Vagina (tissue), 2 donors: ENCODE measurements at regions not wholly inside any gene's neighbourhood (a gene's known extent, or its start where the extent isn't known, plus 50 kb on each side); places are given as distances from the start of the nearest gene placed in this dataset.

Experiments
- DNase-seq, 2 donors: peaks; one replicate each; pipeline ENCODE4 v3.0.0-alpha.2; 2017; ENCODE audit errors: extremely low spot score in 2 of 2
- H3K27ac ChIP-seq: fragments of 200-600 bp; sonication (generic); one replicate; pipeline ENCODE4 v1.5.1; 2019
- H3K27me3 ChIP-seq: fragments of 200-600 bp; sonication (generic); one replicate; pipeline ENCODE4 v1.5.1; 2019
- H3K36me3 ChIP-seq, 2 donors: fragments of 200-600 bp; sonication (generic); one replicate each; pipeline ENCODE4 v1.5.1; 2017 to 2019
- H3K4me1 ChIP-seq: fragments of 200-600 bp; sonication (generic); one replicate; pipeline ENCODE4 v1.5.1; 2019
- H3K4me3 ChIP-seq, 2 donors: fragments of 200-600 bp; sonication (generic); 1 replicate in 1 of 2; 2 replicates in 1 of 2; pipeline ENCODE4 v1.5.1; 2016 to 2019
- H3K9me3 ChIP-seq: fragments of 200-600 bp; sonication (generic); one replicate; pipeline ENCODE4 v1.5.1; 2019
- POLR2A ChIP-seq, 2 donors: fragments of 450-650 bp; IDR thresholded peaks; one replicate each; pipeline ENCODE4 v1.6.1; 2017; ENCODE audit warnings: antibody characterized with exemption in 2 of 2, mild to moderate bottlenecking in 2 of 2, moderate library complexity in 2 of 2
- POLR2AphosphoS5 ChIP-seq, 2 donors: sonication (generic); formaldehyde crosslinking; IDR thresholded peaks; one replicate each; pipeline ENCODE4 v1.9.0; 2017; ENCODE audit warnings: antibody characterized with exemption in 2 of 2, mild to moderate bottlenecking in 2 of 2, low read depth in 1 of 2; ENCODE audit not compliant: insufficient read depth in 1 of 2
- intact Hi-C: fragments of 100-400 bp; cut with DNase I; formaldehyde crosslinking; loops from one replicate; pipeline ENCODE4 v1.15.1; 2023
- TF ChIP-seq, protein P1 (sequence below), 3 experiments: fragments of 450-650 bp in 2 of 3; fragments of 200-600 bp in 1 of 3; sonication (generic) in 1 of 3; IDR thresholded peaks; one replicate each; pipeline ENCODE4 v1.5.1; 2017 to 2019; ENCODE audit warnings: antibody characterized with exemption in 3 of 3, mild to moderate bottlenecking in 2 of 3, moderate library complexity in 2 of 3

DNA sequence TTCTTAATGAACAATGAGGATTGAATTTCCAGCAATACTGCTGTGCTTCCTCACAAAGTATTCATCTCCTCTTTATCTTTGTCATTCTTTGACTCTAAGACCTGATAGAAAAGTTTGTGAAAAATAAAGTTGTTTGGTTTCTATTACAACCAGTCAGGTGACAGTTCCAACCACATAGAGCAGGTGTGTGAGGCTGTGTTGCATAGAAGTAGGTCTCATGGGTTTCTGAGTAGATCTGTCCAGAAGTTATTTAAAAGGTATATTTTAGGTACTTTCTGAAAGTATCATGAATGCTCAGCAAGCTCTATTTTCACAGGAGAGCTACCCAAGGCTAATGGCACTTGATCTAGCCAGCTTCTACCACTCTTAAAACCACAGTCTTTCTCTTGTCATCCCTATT lies 637.0 kb downstream of the DNAH5 start:
- no peak for DNase-seq
- no peaks in the 10 kb centered on the region for H3K27me3 ChIP-seq
- no peak overlapping the region for H3K4me3 ChIP-seq
- H3K4me1 ChIP-seq = no peaks in the 10 kb centered on the region
- no peak overlapping the region for H3K27ac ChIP-seq
- no peaks in the 10 kb centered on the region for H3K9me3 ChIP-seq
- intact Hi-C loops = no loop called here
- H3K36me3 ChIP-seq = no peaks in the 10 kb centered on the region
- no peak for TF ChIP-seq POLR2A (IDR thresholded peaks at IDR 0.05)
- no peak for TF ChIP-seq POLR2AphosphoS5 (IDR thresholded peaks at IDR 0.05; ENCODE audit: insufficient read depth in 1 of 2, low read depth in 1 of 2)
- TF ChIP-seq, protein P1, sequence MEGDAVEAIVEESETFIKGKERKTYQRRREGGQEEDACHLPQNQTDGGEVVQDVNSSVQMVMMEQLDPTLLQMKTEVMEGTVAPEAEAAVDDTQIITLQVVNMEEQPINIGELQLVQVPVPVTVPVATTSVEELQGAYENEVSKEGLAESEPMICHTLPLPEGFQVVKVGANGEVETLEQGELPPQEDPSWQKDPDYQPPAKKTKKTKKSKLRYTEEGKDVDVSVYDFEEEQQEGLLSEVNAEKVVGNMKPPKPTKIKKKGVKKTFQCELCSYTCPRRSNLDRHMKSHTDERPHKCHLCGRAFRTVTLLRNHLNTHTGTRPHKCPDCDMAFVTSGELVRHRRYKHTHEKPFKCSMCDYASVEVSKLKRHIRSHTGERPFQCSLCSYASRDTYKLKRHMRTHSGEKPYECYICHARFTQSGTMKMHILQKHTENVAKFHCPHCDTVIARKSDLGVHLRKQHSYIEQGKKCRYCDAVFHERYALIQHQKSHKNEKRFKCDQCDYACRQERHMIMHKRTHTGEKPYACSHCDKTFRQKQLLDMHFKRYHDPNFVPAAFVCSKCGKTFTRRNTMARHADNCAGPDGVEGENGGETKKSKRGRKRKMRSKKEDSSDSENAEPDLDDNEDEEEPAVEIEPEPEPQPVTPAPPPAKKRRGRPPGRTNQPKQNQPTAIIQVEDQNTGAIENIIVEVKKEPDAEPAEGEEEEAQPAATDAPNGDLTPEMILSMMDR (IDR thresholded peaks at IDR 0.05) = no peak

DNA sequence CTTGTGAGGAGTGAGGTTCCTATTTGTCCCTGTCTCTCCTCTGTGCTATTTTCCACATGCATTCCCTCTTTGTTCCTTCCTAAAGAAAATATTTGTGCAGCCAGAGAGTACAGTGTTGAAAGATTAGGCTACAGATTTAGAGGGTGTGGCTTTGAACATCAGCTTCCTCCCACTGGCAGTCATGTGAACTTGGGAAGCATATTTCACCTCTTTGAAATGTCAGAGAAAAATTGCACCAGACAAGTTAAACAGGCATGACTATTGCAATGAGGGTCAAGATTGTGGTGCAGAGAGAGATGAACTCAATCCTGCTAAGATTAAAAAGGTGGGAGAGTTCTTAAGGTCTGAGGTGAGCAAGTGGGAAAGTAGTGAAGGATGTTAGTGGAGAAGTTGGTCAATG lies 641.0 kb downstream of the DNAH5 start:
- no peak for DNase-seq
- intact Hi-C loops = no loop called here

DNA sequence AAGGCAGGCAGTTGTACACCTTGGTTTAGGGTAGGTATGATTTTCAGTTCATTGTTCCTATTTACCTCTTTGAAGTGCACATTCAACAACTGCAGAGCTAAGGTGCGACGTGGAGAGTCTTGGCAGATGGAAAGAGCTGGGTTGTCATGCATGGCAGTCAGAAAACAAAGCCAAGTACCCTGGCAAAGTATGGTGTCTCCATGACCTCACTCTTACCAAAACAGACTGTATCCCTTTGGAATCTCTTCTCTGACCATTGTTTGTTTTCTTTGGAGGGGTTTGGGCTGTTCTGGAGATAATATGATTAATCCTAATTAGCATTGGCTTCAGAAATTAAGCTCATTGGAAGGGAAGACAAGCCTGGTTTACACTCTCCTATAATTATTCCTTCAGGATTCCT lies 665.7 kb downstream of the DNAH5 start:
- no peaks in the 10 kb centered on the region for H3K27me3 ChIP-seq
- H3K36me3 ChIP-seq = no peaks in the 10 kb centered on the region
- DNase-seq = no peak
- TF ChIP-seq POLR2AphosphoS5 (IDR thresholded peaks at IDR 0.05; ENCODE audit: insufficient read depth in 1 of 2, low read depth in 1 of 2) (no peak), POLR2A (IDR thresholded peaks at IDR 0.05) (no peak)
- TF ChIP-seq, protein P1 (IDR thresholded peaks at IDR 0.05) = no peak
- H3K9me3 ChIP-seq = no peaks in the 10 kb centered on the region
- intact Hi-C loops = no loop called here
- no peak overlapping the region for H3K4me3 ChIP-seq
- H3K4me1 ChIP-seq = no peaks in the 10 kb centered on the region
- H3K27ac ChIP-seq = no peak overlapping the region

More for the DNA sequence above, 641.0 kb downstream of the DNAH5 start:
- H3K9me3 ChIP-seq = no peaks in the 10 kb centered on the region
- H3K27ac ChIP-seq = no peak overlapping the region
- H3K4me3 ChIP-seq = no peak overlapping the region
- H3K36me3 ChIP-seq = no peaks in the 10 kb centered on the region
- TF ChIP-seq POLR2A (IDR thresholded peaks at IDR 0.05) (no peak), POLR2AphosphoS5 (IDR thresholded peaks at IDR 0.05; ENCODE audit: insufficient read depth in 1 of 2, low read depth in 1 of 2) (no peak)
- TF ChIP-seq, protein P1 (IDR thresholded peaks at IDR 0.05) = no peak
- no peaks in the 10 kb centered on the region for H3K27me3 ChIP-seq
- no peaks in the 10 kb centered on the region for H3K4me1 ChIP-seq

DNA sequence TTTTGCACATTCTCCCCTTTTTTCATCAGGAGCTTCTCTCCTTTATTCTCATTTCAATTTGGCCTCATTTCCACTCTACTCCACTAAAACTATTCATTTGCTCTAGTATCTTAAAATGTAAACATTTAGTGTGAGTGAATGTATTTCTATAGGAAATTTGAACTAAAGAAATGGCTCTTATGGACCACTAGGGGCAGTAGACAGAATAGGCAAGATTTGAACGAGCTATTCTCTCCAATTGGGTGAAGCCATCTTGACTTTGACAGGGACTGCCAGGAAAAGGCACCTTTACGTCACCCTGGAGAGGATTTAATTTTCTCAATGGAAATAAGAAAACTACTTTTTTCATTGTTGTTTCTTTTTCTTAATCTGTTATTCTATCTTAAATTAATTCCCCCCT lies 666.3 kb downstream of the DNAH5 start:
- Histone ChIP-seq H3K9me3 (no peaks in the 10 kb centered on the region), H3K4me1 (no peaks in the 10 kb centered on the region), H3K27me3 (no peaks in the 10 kb centered on the region), H3K36me3 (no peaks in the 10 kb centered on the region), H3K27ac (no peak overlapping the region), H3K4me3 (no peak overlapping the region)
- intact Hi-C loops = no loop called here
- TF ChIP-seq, protein P1 (IDR thresholded peaks at IDR 0.05) = no peak
- DNase-seq = no peak

DNA sequence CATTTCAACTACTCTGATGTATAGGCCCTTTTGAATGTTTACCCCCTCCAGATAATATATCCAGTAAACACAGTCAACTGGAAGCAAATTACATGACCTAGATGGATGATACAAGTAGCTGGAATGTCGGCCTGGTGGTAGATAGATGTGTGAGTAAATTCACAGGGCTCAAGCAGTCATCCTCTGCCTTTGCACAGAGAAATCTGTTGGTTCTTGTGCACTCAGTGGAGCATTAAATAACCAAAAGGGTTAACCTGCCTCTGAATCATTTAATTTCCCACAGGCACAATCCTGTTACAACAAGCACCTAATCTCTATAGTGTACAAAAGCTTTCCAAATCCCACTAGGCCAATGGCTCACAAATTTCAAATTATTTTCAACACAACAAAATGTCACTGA lies 668.3 kb downstream of the DNAH5 start:
- H3K36me3 ChIP-seq = no peaks in the 10 kb centered on the region

DNA sequence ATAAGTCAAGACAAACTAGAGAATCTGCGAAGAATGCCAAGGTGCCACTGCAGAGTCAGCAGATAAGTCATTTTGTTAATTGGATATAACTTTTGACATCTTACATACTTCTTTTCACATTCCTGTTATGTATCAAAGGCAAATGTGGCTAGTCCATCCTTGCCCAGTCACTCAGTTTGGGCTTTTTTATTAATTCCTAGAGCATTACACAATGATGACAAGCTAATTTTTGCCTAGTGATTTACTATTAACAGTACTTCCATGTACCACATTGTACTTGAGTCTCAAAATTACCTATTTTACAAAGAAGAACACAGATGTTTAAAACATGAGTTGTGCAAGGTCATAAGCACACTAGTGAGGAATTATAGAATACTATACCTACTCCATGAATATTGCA lies 680.8 kb downstream of the DNAH5 start:
- no peaks in the 10 kb centered on the region for H3K36me3 ChIP-seq
- no peak for DNase-seq
- intact Hi-C loops = no loop called here
- no peak overlapping the region for H3K4me3 ChIP-seq
- no peaks in the 10 kb centered on the region for H3K4me1 ChIP-seq
- no peaks in the 10 kb centered on the region for H3K27me3 ChIP-seq
- H3K27ac ChIP-seq = no peak overlapping the region
- H3K9me3 ChIP-seq = no peaks in the 10 kb centered on the region
- TF ChIP-seq, protein P1 (IDR thresholded peaks at IDR 0.05) = no peak
- TF ChIP-seq POLR2A (IDR thresholded peaks at IDR 0.05) = no peak
- TF ChIP-seq POLR2AphosphoS5 (IDR thresholded peaks at IDR 0.05; ENCODE audit: insufficient read depth in 1 of 2, low read depth in 1 of 2) = no peak

More for the DNA sequence above, 668.3 kb downstream of the DNAH5 start:
- intact Hi-C loops = no loop called here
- DNase-seq = no peak
- Histone ChIP-seq H3K4me3 (no peak overlapping the region), H3K4me1 (no peaks in the 10 kb centered on the region), H3K27me3 (no peaks in the 10 kb centered on the region), H3K27ac (no peak overlapping the region), H3K9me3 (no peaks in the 10 kb centered on the region)
- no peak for TF ChIP-seq POLR2AphosphoS5 (IDR thresholded peaks at IDR 0.05; ENCODE audit: insufficient read depth in 1 of 2, low read depth in 1 of 2)
